ENCODE measurements at regions not wholly inside any gene's neighbourhood (a gene's known extent, or its start where the extent isn't known, plus 50 kb on each side); places are given as distances from the start of the nearest gene placed in this dataset.

DNA sequence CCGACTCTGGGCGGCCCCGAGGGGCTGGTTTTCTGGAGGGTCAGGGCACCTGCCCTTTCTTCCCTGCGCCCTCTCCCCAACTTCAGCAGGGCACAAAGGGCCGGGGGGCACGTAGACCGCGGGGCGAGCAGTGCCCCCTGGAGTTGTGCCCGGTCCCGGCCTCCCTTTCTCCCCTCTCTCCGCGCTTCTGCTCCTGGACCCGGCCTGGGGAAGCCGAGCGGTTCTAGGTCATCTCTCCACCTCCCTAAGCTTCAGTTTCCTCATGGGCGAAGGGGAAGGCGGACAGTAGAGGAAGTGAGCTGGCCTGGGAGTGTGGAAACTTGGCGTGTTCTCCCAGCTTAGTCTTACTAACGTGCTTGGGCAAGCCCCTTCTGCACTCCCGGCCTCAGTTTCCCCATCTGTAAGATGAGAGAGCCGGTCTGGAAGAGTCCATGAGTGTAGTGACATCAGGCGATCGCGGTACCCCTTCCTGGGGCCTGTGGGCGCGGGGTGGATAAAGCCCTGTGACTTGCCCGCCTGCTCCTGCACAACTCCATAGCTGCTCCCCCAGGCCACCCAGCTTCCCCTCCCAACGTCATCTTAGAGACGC is 158.6 kb upstream of the PARP11 start:
- Mint-ChIP-seq H3K36me3 (no peaks in the 10 kb centered on the region), H3K27ac (no peak overlapping the region), H3K27me3 (peaks cover 10 to 23% of the 10 kb centered on the region in 2 donors), H3K4me1 (ENCODE audit: low read depth in 2 of 2) (peaks cover 24 to 28% of the 10 kb centered on the region in 2 donors), H3K4me3 (peak overlapping the region; percentile 62), H3K9me3 (no peaks in the 10 kb centered on the region)
- DNase-seq (ENCODE audit: low spot score) (peak; percentile 54), ATAC-seq (no peak)

DNA sequence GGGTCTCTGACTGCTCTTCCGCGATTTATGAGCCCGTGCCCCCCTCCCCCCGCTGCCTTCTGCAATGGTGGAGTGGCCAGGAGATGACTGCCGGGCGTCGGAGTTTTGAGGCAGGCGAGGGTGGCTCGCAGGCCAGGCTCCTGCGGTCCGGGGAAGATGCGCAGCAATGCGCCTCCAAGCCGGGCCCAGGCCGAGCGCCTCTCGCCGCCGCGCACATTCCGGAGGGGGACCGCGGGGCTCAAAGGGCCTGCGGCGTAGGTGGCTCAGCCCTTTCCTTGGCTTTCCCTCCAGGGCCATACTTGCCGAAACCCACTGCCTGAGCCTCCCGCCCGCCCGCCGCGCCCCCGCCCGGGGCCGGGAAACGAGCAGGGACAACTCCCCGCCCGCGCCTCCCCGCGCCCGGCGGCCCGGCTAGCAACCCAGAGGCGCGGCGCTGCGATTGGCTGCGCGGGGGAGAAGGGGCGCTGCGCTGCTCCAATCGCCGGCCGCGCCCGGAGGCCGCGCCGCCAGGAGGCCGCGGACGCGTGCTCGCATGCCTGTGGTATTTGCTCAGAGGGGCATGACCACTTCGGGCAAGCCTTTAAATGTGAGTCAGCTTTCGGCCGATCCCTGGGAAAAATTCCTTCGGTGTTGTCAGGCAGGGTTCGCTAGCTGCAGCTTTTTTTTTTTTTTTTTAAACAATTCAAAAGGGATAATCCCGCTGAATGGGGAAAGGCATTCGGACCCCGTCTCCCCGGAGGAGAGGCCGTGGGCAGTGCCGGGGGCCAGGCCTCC is 157.9 kb upstream of the PARP11 start:
- Mint-ChIP-seq H3K4me1 (ENCODE audit: low read depth in 2 of 2) (peaks cover 24 to 28% of the 10 kb centered on the region in 2 donors), H3K27me3 (peaks cover 10 to 20% of the 10 kb centered on the region in 2 donors), H3K4me3 (peak overlapping the region; percentile 51), H3K27ac (no peak overlapping the region), H3K9me3 (no peaks in the 10 kb centered on the region), H3K36me3 (no peaks in the 10 kb centered on the region)
- peak; percentile 83 for DNase-seq (ENCODE audit: low spot score)
- ATAC-seq = peak; percentile 96

GRCh38 chr12:4027412-4027811 is 154.2 kb upstream of the PARP11 start:
- ATAC-seq = peak; percentile 53 to 72
- Mint-ChIP-seq H3K9me3 (no peaks in the 10 kb centered on the region), H3K27ac (peak overlapping the region in 1 of 2 donors; percentile 16), H3K36me3 (no peaks in the 10 kb centered on the region), H3K4me1 (ENCODE audit: low read depth in 2 of 2) (peaks cover 24 to 28% of the 10 kb centered on the region in 2 donors), H3K4me3 (peak overlapping the region; percentile 36), H3K27me3 (peaks cover 0 to 7% of the 10 kb centered on the region in 2 donors)
- peak; percentile 74 for DNase-seq (ENCODE audit: low spot score)

GRCh38 chr12:4026517-4026916 is 153.3 kb upstream of the PARP11 start:
- ATAC-seq = no peak
- Mint-ChIP-seq H3K36me3 (no peaks in the 10 kb centered on the region), H3K27ac (no peak overlapping the region), H3K9me3 (no peaks in the 10 kb centered on the region), H3K4me1 (ENCODE audit: low read depth in 2 of 2) (peaks cover 19 to 23% of the 10 kb centered on the region in 2 donors), H3K4me3 (no peak overlapping the region), H3K27me3 (peaks cover 2 to 5% of the 10 kb centered on the region in 2 donors)
- DNase-seq (ENCODE audit: low spot score) = no peak

DNA sequence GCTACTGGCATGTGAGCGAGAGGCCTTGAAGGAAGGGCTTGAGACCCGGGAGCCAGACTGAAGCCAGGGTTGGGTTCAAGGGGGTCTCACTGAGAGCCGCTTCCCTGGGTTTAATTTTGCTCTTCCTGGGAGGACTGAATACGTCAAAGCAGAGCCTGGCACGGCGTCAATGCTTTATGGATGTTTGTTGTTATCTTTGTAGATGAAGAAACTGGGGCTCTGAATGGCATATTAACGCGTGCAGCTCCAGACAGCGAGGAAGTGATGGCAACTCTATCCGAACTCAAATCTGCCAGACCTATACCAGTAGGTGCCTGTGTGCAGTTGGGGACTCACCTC is 152.8 kb upstream of the PARP11 start:
- Mint-ChIP-seq H3K27ac (no peak overlapping the region), H3K27me3 (peaks cover 5 to 6% of the 10 kb centered on the region in 2 donors), H3K36me3 (no peaks in the 10 kb centered on the region), H3K9me3 (no peaks in the 10 kb centered on the region), H3K4me3 (no peak overlapping the region), H3K4me1 (ENCODE audit: low read depth in 2 of 2) (peaks cover 19 to 23% of the 10 kb centered on the region in 2 donors)
- ATAC-seq (no peak), DNase-seq (ENCODE audit: low spot score) (no peak)

DNA sequence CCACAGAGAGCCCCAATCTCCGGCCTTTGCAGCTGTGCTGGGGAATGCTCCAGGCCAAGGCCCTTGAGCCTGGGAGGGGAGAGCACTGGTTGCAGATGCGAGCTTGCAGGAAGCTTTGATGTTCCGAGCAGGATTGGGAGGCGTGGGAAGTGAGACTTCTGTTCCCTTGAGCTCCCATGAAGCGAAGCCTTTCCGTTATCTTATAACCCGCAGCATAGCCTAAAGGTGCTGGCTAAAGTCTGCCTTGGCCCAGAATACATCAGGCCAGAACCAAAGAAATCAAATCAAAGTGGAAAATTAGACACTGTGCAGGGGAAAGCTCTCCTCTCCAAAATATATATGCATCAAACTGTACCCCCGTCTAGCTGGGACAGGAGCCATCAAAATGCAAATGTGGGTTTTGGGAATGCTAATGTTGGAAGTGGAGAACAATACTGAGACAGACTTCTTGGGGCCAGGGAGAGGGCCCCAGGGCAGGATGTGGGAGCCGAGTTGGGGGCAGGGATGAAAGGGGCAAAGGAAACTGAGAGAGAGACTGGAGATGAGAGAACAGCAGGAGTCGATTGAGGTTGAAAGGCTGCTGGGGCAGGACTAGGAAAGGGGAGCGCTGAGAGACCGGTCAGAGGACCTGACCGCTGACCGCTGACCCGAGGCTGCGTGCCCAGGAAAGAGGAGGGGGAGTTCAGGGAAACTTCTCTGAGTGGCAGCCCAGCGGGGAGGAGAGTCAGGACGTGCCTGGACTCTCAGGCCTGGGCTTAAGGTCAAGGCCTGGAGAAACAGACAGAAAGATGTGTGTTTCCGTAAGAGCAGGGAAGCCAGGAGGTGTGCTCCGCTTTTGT is 152.2 kb upstream of the PARP11 start:
- DNase-seq (ENCODE audit: low spot score) = no peak
- Mint-ChIP-seq H3K4me1 (ENCODE audit: low read depth in 2 of 2) (peaks cover 15 to 19% of the 10 kb centered on the region in 2 donors), H3K4me3 (no peak overlapping the region), H3K27ac (no peak overlapping the region), H3K27me3 (peaks cover 3 to 6% of the 10 kb centered on the region in 2 donors), H3K36me3 (no peaks in the 10 kb centered on the region), H3K9me3 (no peaks in the 10 kb centered on the region)
- no peak for ATAC-seq

- Mint-ChIP-seq H3K27me3 (peaks cover 0 to 6% of the 10 kb centered on the region in 2 donors), H3K4me3 (no peak overlapping the region), H3K4me1 (ENCODE audit: low read depth in 2 of 2) (peaks cover 12 to 14% of the 10 kb centered on the region in 2 donors), H3K36me3 (no peaks in the 10 kb centered on the region), H3K9me3 (no peaks in the 10 kb centered on the region), H3K27ac (no peak overlapping the region)
- ATAC-seq (no peak), DNase-seq (ENCODE audit: low spot score) (no peak)
Observed at GRCh38 chr12:4024701-4025100, 151.5 kb upstream of the PARP11 start.

DNA sequence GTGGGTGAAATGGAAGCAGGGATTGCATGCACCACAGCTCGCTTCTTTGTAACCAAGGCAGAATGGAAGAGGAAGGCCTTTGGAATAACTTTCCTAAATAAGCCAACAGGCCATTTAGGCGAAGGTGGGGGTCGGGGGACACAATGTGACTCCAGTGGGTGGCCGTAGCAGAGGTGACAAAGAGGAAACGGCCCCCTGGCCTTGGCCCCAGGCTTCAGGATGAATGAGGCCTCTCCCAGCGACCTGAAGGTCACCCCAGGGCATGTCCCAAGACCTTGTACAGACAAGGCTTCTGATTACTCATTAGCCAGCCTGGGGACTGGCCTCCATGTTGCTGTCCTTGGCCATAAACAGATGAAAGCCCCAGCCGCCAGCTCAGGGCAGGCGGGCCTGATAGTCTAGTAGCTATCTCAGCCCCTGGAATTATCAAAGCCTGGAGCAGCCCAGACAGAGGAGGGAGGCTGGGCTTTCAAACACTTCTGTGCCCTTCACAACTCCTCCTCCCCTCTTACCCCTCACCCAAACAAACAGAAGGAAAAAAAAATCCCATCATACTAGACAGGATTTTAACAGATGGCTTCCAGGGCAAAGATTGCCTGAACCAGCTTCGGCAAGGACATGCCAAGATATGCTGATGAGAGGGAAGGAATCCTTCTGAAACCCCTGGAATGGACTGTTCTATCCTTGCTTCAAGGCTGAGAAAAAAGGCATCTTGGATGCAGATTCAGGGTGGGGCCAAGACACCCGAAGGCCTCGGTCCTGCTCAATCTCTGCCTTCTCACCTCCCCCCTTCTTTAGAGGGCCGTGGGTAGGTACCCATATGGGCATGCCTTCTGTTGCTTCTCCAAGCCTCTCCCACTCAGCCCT is 142.3 kb upstream of the PARP11 start:
- H3K27me3 Mint-ChIP-seq = no peaks in the 10 kb centered on the region
- no peak overlapping the region for H3K4me3 Mint-ChIP-seq

GRCh38 chr12:4014858-4015224 is 141.6 kb upstream of the PARP11 start:
- Mint-ChIP-seq H3K9me3 (no peaks in the 10 kb centered on the region), H3K4me1 (ENCODE audit: low read depth in 2 of 2) (peaks cover 0 to 4% of the 10 kb centered on the region in 2 donors), H3K27ac (no peak overlapping the region), H3K36me3 (no peaks in the 10 kb centered on the region), H3K27me3 (no peaks in the 10 kb centered on the region), H3K4me3 (no peak overlapping the region)
- ATAC-seq (no peak), DNase-seq (ENCODE audit: low spot score) (no peak)

More for the DNA sequence above, 142.3 kb upstream of the PARP11 start:
- DNase-seq (ENCODE audit: low spot score) (no peak), ATAC-seq (no peak)
- H3K4me1 Mint-ChIP-seq (ENCODE audit: low read depth in 2 of 2) = peaks cover 0 to 4% of the 10 kb centered on the region in 2 donors
- H3K27ac Mint-ChIP-seq = no peak overlapping the region
- no peaks in the 10 kb centered on the region for H3K9me3 Mint-ChIP-seq
- H3K36me3 Mint-ChIP-seq = no peaks in the 10 kb centered on the region

- peaks cover 0 to 4% of the 10 kb centered on the region in 2 donors for H3K4me1 Mint-ChIP-seq (ENCODE audit: low read depth in 2 of 2)
- H3K27me3 Mint-ChIP-seq = no peaks in the 10 kb centered on the region
- no peak for DNase-seq (ENCODE audit: low spot score)
- no peak overlapping the region for H3K4me3 Mint-ChIP-seq
- no peak overlapping the region for H3K27ac Mint-ChIP-seq
- no peak for ATAC-seq
- no peaks in the 10 kb centered on the region for H3K9me3 Mint-ChIP-seq
- no peaks in the 10 kb centered on the region for H3K36me3 Mint-ChIP-seq
Observed at GRCh38 chr12:4014444-4014843, 141.2 kb upstream of the PARP11 start.

- Mint-ChIP-seq H3K36me3 (no peaks in the 10 kb centered on the region), H3K27me3 (no peaks in the 10 kb centered on the region), H3K4me3 (no peak overlapping the region), H3K27ac (peak overlapping the region in 1 of 2 donors; percentile 41), H3K9me3 (no peaks in the 10 kb centered on the region), H3K4me1 (ENCODE audit: low read depth in 2 of 2) (peaks cover 0 to 4% of the 10 kb centered on the region in 2 donors)
- ATAC-seq = no peak
- DNase-seq (ENCODE audit: low spot score) = no peak
Observed at GRCh38 chr12:4012977-4013968, 140.1 kb upstream of the PARP11 start.

DNA sequence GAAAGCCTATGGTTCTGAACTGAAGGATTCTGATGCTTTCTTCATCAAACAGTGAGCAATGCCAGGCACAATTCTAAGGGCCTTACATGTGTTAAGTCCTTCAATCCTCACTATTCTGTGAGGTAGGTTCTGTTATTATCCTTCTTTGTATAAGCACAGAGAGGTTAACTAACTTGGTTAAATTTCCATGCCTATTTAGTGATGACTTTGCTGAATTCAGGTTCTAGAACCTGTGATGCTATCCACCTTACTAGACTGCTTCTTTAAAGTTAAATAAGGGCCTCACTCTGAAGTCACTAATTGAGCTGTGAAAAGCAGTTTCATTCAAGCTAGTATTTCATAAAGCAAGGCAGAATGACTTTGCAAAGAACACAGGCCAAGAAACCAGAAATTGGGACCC is 138.9 kb upstream of the PARP11 start:
- H3K27ac Mint-ChIP-seq = no peak overlapping the region

More for the DNA sequence above, 138.9 kb upstream of the PARP11 start:
- no peaks in the 10 kb centered on the region for H3K9me3 Mint-ChIP-seq
- no peaks in the 10 kb centered on the region for H3K36me3 Mint-ChIP-seq
- H3K4me1 Mint-ChIP-seq (ENCODE audit: low read depth in 2 of 2) = peaks cover 0 to 4% of the 10 kb centered on the region in 2 donors
- no peaks in the 10 kb centered on the region for H3K27me3 Mint-ChIP-seq
- H3K4me3 Mint-ChIP-seq = no peak overlapping the region
- DNase-seq (ENCODE audit: low spot score) (no peak), ATAC-seq (no peak)

All from natural killer cell treated with Interleukin-12 subunit alpha and Interleukin-12 subunit beta and Interleukin-15 and Interleukin-18, amount 100 ng/mL, for 72 hours (primary cell).